ENCODE measurements at regions not wholly inside any gene's neighbourhood (a gene's known extent, or its start where the extent isn't known, plus 50 kb on each side); places are given as distances from the start of the nearest gene placed in this dataset.

DNA sequence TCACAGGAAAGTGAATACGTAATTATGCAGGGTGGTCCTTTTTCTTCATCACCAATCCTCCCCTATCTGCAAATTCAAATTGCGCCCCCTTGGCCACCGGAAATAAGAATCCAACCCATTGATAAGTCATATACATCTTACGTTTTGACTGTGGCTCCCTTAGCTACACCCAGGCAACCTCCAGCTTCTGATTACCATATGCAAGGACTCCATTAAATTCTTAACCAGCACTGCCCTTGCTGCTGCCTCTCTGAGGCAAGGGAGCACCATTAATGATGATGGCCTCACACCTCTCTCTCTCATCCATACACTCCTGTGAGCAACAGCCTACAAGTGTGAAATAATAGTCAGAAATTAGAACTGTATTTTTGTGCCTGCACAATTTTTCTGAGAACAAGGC lies 106.0 kb upstream of the NOCT start:
- H3K4me3 ChIP-seq (ENCODE audit: control insufficient read depth, low read depth, low read length) = no peak overlapping the region
- no peak for TF ChIP-seq CTCF (IDR thresholded peaks at IDR 0.05; ENCODE audit: control insufficient read depth, insufficient read depth, low read depth, low read length, missing control alignments)
- no peak for DNase-seq (ENCODE audit: low read depth)

DNA sequence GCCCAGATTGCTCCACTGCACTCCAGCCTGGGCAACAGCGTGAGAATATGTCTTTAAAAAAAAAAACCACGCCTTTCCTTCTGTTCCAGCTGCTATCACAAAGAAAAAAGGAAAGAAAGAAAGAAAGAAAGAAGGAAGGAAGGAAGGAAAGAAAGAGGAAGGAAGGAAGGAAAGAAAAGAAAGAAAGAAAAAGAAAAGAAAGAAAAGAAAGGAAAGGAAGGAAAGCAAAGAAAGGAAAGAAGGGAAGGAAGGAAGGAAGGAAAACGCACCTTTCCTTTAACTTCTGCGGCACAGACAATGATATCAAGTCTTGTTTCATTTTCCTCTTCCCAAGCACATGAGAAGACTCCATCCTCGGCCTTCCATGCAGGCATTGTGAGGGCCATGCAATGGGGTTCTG lies 107.4 kb upstream of the NOCT start:
- H3K4me3 ChIP-seq (ENCODE audit: control insufficient read depth, low read depth, low read length) = no peak overlapping the region
- no peak for TF ChIP-seq CTCF (IDR thresholded peaks at IDR 0.05; ENCODE audit: control insufficient read depth, insufficient read depth, low read depth, low read length, missing control alignments)
- DNase-seq (ENCODE audit: low read depth) = no peak

DNA sequence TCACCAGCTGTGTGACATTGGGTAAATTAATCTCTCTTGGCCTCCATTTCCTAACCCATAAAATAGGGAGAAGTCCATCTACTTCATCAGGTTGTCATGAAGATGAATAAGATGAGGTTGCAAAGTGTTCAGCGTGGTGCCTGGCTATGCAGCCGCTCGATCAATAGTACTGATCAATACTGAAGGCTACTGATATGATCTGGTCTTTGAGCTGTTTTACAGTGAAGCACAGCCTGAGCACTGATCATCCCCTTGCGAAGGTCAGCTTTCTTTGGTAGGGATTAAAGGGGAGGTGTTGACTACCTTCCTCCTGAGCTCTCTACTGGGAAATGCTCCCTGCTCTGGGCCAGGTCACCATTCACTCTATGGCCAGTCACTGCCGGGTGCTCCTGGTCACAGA lies 108.4 kb upstream of the NOCT start:
- no peak for TF ChIP-seq CTCF (IDR thresholded peaks at IDR 0.05; ENCODE audit: control insufficient read depth, insufficient read depth, low read depth, low read length, missing control alignments)
- no peak overlapping the region for H3K4me3 ChIP-seq (ENCODE audit: control insufficient read depth, low read depth, low read length)
- DNase-seq (ENCODE audit: low read depth) = no peak

GRCh38 chr4:138904793-138905192 lies 110.8 kb upstream of the NOCT start:
- no peak for DNase-seq (ENCODE audit: low read depth)
- no peak overlapping the region for H3K4me3 ChIP-seq (ENCODE audit: control insufficient read depth, low read depth, low read length)
- TF ChIP-seq CTCF (IDR thresholded peaks at IDR 0.05; ENCODE audit: control insufficient read depth, insufficient read depth, low read depth, low read length, missing control alignments) = no peak

DNA sequence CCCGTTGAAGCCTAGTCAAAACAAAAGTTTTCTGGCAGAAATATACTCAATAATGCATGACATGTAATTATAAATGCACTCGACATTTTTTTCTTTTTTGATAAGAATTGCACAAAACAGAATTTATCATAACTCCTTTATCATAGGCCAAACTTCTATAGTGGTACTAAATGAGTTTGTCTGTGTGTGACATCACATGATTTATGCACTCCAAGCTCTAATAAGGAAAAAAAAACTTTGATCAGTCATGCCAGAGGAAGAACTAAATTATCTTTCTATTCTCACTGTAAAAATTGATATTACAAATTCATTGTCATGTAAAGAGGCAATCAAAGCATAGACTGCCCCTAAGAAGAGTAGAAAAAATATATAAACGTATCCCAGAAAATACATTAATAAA lies 112.4 kb upstream of the NOCT start:
- no peak for TF ChIP-seq CTCF (IDR thresholded peaks at IDR 0.05; ENCODE audit: control insufficient read depth, insufficient read depth, low read depth, low read length, missing control alignments)
- no peak overlapping the region for H3K4me3 ChIP-seq (ENCODE audit: control insufficient read depth, low read depth, low read length)
- DNase-seq (ENCODE audit: low read depth) = no peak

DNA sequence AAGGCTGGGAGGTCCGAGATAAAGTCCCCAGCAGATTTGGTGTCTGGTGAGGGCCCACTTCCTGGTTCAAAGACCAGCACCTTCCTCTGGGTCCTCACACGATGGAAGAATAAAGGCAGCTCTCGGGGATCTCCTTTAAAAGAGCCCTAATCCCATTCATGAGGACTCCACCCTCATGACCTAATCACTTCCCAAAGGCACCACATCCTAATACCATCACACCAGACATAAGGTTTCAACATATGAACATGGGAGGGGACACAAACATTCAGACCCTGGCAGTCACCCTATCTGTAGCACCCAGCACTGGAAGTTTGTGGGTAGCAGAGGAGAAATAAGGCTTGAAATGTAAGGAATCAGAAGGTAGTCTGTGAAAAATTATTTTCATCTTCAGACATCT lies 112.9 kb upstream of the NOCT start:
- no peak for TF ChIP-seq CTCF (IDR thresholded peaks at IDR 0.05; ENCODE audit: control insufficient read depth, insufficient read depth, low read depth, low read length, missing control alignments)
- H3K4me3 ChIP-seq (ENCODE audit: control insufficient read depth, low read depth, low read length) = no peak overlapping the region
- no peak for DNase-seq (ENCODE audit: low read depth)

DNA sequence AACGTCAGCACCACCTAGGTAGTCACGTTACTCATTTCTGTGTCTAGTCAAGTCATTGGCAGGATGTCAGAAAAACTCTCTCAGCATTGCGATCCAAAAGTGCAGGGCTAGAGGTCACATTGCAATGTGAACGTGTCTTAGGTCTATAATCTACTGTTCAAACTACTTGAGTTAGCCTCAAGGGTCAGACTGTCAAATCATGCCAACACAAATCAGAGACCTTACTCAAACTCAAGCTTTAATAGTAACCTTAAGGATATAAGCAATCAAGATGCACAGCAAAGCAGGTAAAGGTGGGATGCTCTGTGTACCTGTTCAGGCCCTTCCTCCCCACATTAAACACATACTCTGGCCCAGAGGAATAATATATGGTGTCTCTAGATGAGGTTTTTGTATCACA lies 114.4 kb upstream of the NOCT start:
- no peak for DNase-seq (ENCODE audit: low read depth)
- no peak for TF ChIP-seq CTCF (IDR thresholded peaks at IDR 0.05; ENCODE audit: control insufficient read depth, insufficient read depth, low read depth, low read length, missing control alignments)
- no peak overlapping the region for H3K4me3 ChIP-seq (ENCODE audit: control insufficient read depth, low read depth, low read length)

Measured in AG09309 (cell line).